ENCODE measurements at regions not wholly inside any gene's neighbourhood (a gene's known extent, or its start where the extent isn't known, plus 50 kb on each side); places are given as distances from the start of the nearest gene placed in this dataset.
"Not testable (repeated sequence)": the region's sequence is repeated elsewhere in the genome, so short reads cannot be mapped to it uniquely, and the experiment has no call there.

- no peak for DNase-seq (ENCODE audit: low spot score)
- in situ Hi-C loops (cut with HindIII; ENCODE audit: low sequenced_read_pairs): no loop called here
These were observed 107.7 kb upstream of the KYNU start for GRCh38 chr2:142769761-142770160.

- in situ Hi-C loops (cut with HindIII; ENCODE audit: low sequenced_read_pairs): no loop called here
- DNase-seq (ENCODE audit: low spot score): no peak
These were observed 109.6 kb upstream of the KYNU start for GRCh38 chr2:142767847-142768246.

- in situ Hi-C loops (cut with HindIII; ENCODE audit: low sequenced_read_pairs): no loop called here
- no peak for DNase-seq (ENCODE audit: low spot score)
These were observed 118.5 kb upstream of the KYNU start for GRCh38 chr2:142758973-142759372.

- in situ Hi-C loops (cut with HindIII; ENCODE audit: low sequenced_read_pairs): no loop called here
- no peak for DNase-seq (ENCODE audit: low spot score)
These were observed 120.4 kb upstream of the KYNU start for GRCh38 chr2:142757111-142757510.

GRCh38 chr2:142756430-142756829 is 121.0 kb upstream of the KYNU start:
- DNase-seq (ENCODE audit: low spot score): no peak
- in situ Hi-C loops (cut with HindIII; ENCODE audit: low sequenced_read_pairs): no loop called here

GRCh38 chr2:142755191-142755590 is 122.3 kb upstream of the KYNU start:
- no peak for DNase-seq (ENCODE audit: low spot score)
- in situ Hi-C loops (cut with HindIII; ENCODE audit: low sequenced_read_pairs): no loop called here

GRCh38 chr2:142754182-142754581 is 123.3 kb upstream of the KYNU start:
- DNase-seq (ENCODE audit: low spot score): no peak
- in situ Hi-C loops (cut with HindIII; ENCODE audit: low sequenced_read_pairs): no loop called here

- no peak for DNase-seq (ENCODE audit: low spot score)
- in situ Hi-C loops (cut with HindIII; ENCODE audit: low sequenced_read_pairs): no loop called here
These were observed 126.6 kb upstream of the KYNU start for GRCh38 chr2:142750858-142751257.

GRCh38 chr2:142748559-142749099 is 128.8 kb upstream of the KYNU start:
- in situ Hi-C loops (cut with HindIII; ENCODE audit: low sequenced_read_pairs): no loop called here

GRCh38 chr2:142745691-142746090 is 131.8 kb upstream of the KYNU start:
- in situ Hi-C loops (cut with HindIII; ENCODE audit: low sequenced_read_pairs): no loop called here
- DNase-seq (ENCODE audit: low spot score): no peak

More at GRCh38 chr2:142748559-142749099, 128.8 kb upstream of the KYNU start:
- DNase-seq (ENCODE audit: low spot score): no peak

- no peak for DNase-seq (ENCODE audit: low spot score)
- in situ Hi-C loops (cut with HindIII; ENCODE audit: low sequenced_read_pairs): no loop called here
These were observed 134.9 kb upstream of the KYNU start for GRCh38 chr2:142742371-142743214.

- no peak for DNase-seq (ENCODE audit: low spot score)
- in situ Hi-C loops (cut with HindIII; ENCODE audit: low sequenced_read_pairs): no loop called here
These were observed 135.6 kb upstream of the KYNU start for GRCh38 chr2:142741764-142742269.

- in situ Hi-C loops (cut with HindIII; ENCODE audit: low sequenced_read_pairs): no loop called here
These were observed 142.7 kb upstream of the KYNU start for GRCh38 chr2:142734770-142735169.

GRCh38 chr2:142734231-142734630 is 143.2 kb upstream of the KYNU start:
- in situ Hi-C loops (cut with HindIII; ENCODE audit: low sequenced_read_pairs): no loop called here
- no peak for DNase-seq (ENCODE audit: low spot score)

More at GRCh38 chr2:142734770-142735169, 142.7 kb upstream of the KYNU start:
- DNase-seq (ENCODE audit: low spot score): no peak

GRCh38 chr2:142729814-142730213 is 147.7 kb upstream of the KYNU start:
- DNase-seq (ENCODE audit: low spot score); in situ Hi-C loops (cut with HindIII; ENCODE audit: low sequenced_read_pairs): not testable (repeated sequence)

- in situ Hi-C loops (cut with HindIII; ENCODE audit: low sequenced_read_pairs); DNase-seq (ENCODE audit: low spot score): not testable (repeated sequence)
These were observed 149.5 kb upstream of the KYNU start for GRCh38 chr2:142727821-142728478.

GRCh38 chr2:142725386-142725785 is 152.1 kb upstream of the KYNU start:
- DNase-seq (ENCODE audit: low spot score): no peak
- in situ Hi-C loops (cut with HindIII; ENCODE audit: low sequenced_read_pairs): no loop called here

- in situ Hi-C loops (cut with HindIII; ENCODE audit: low sequenced_read_pairs): no loop called here
- DNase-seq (ENCODE audit: low spot score): no peak
These were observed 152.6 kb upstream of the KYNU start for GRCh38 chr2:142724713-142725349.

- in situ Hi-C loops (cut with HindIII; ENCODE audit: low sequenced_read_pairs): no loop called here
These were observed 153.3 kb upstream of the KYNU start for GRCh38 chr2:142724186-142724585.

GRCh38 chr2:142723236-142723635 is 154.2 kb upstream of the KYNU start:
- no peak for DNase-seq (ENCODE audit: low spot score)
- in situ Hi-C loops (cut with HindIII; ENCODE audit: low sequenced_read_pairs): no loop called here

More at GRCh38 chr2:142724186-142724585, 153.3 kb upstream of the KYNU start:
- DNase-seq (ENCODE audit: low spot score): no peak

Data from G401 (cell line).